Esophagus squamous epithelium (tissue), 4 donors: ENCODE measurements at regions not wholly inside any gene's neighbourhood (a gene's known extent, or its start where the extent isn't known, plus 50 kb on each side); places are given as distances from the start of the nearest gene placed in this dataset.

Source experiments
- POLR2A ChIP-seq, 4 donors: fragments of 450-650 bp; IDR thresholded peaks; one replicate each; pipeline ENCODE4 v1.6.1; 2017; ENCODE audit warnings: antibody characterized with exemption in 4 of 4, mild to moderate bottlenecking in 4 of 4, moderate library complexity in 3 of 4
- TF ChIP-seq, protein P1 (sequence below), 6 experiments: fragments of 450-650 bp in 4 of 6; fragments of 200-600 bp in 2 of 6; sonication (generic) in 2 of 6; IDR thresholded peaks; one replicate each; pipeline ENCODE4 v1.5.1; 2016 to 2019; ENCODE audit warnings: antibody characterized with exemption in 6 of 6, mild to moderate bottlenecking in 4 of 6, moderate library complexity in 4 of 6

DNA sequence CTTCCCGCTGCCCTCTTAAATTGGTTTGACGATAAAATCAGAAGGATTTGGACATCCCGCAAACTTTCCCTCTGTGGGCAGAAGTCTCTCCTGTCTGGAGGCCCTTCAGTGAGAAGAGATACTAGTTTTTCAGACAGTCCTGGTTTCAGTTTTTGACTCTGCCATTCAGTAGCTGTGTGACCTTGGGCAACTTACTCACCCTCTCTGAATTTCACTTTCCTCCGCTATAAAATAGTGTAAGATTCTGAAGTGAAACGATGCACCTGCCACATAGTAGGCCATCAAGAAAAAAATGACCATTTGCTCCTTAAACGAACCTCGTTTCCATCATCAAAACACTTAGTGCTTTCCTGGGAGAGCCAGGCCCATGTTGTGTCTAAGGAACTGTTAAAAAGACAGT lies 97.2 kb downstream of the LINC00237 start:
- no peak for TF ChIP-seq POLR2A (IDR thresholded peaks at IDR 0.05)
- TF ChIP-seq, protein P1, sequence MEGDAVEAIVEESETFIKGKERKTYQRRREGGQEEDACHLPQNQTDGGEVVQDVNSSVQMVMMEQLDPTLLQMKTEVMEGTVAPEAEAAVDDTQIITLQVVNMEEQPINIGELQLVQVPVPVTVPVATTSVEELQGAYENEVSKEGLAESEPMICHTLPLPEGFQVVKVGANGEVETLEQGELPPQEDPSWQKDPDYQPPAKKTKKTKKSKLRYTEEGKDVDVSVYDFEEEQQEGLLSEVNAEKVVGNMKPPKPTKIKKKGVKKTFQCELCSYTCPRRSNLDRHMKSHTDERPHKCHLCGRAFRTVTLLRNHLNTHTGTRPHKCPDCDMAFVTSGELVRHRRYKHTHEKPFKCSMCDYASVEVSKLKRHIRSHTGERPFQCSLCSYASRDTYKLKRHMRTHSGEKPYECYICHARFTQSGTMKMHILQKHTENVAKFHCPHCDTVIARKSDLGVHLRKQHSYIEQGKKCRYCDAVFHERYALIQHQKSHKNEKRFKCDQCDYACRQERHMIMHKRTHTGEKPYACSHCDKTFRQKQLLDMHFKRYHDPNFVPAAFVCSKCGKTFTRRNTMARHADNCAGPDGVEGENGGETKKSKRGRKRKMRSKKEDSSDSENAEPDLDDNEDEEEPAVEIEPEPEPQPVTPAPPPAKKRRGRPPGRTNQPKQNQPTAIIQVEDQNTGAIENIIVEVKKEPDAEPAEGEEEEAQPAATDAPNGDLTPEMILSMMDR (IDR thresholded peaks at IDR 0.05), result no peak
